Skeletal muscle cell (primary cell): ENCODE measurements at regions not wholly inside any gene's neighbourhood (a gene's known extent, or its start where the extent isn't known, plus 50 kb on each side); places are given as distances from the start of the nearest gene placed in this dataset.

Source experiments
- DNase-seq: peaks from one replicate; pipeline ENCODE4 v3.0.0-alpha.2; 2010; ENCODE audit warnings: low read depth
- H3K4me3 ChIP-seq: 2 replicates; pipeline ENCODE4 v1.5.1; 2011; ENCODE audit warnings: low read depth, mild to moderate bottlenecking, control low read depth, low read length, moderate library complexity

GRCh38 chr1:14080653-14081052 lies 380.7 kb downstream of the PRDM2 start:
- H3K4me3 ChIP-seq = no peak overlapping the region
- DNase-seq = no peak

GRCh38 chr1:14082331-14082730 lies 382.3 kb downstream of the PRDM2 start:
- no peak overlapping the region for H3K4me3 ChIP-seq
- no peak for DNase-seq

- DNase-seq = no peak
These were observed 383.3 kb downstream of the PRDM2 start for GRCh38 chr1:14083277-14083676.

GRCh38 chr1:14083706-14084105 lies 383.7 kb downstream of the PRDM2 start:
- no peak overlapping the region for H3K4me3 ChIP-seq
- DNase-seq = no peak

More at GRCh38 chr1:14083277-14083676, 383.3 kb downstream of the PRDM2 start:
- no peak overlapping the region for H3K4me3 ChIP-seq

- no peak overlapping the region for H3K4me3 ChIP-seq
- DNase-seq = no peak
These were observed 390.1 kb downstream of the PRDM2 start for GRCh38 chr1:14090062-14090461.

GRCh38 chr1:14090531-14090930 lies 390.5 kb downstream of the PRDM2 start:
- no peak for DNase-seq
- H3K4me3 ChIP-seq = no peak overlapping the region

GRCh38 chr1:14094611-14095400 lies 394.8 kb downstream of the PRDM2 start:
- H3K4me3 ChIP-seq = no peak overlapping the region
- DNase-seq = no peak

- no peak for DNase-seq
- no peak overlapping the region for H3K4me3 ChIP-seq
These were observed 398.4 kb downstream of the PRDM2 start for GRCh38 chr1:14098294-14098913.

- DNase-seq = no peak
- H3K4me3 ChIP-seq = no peak overlapping the region
These were observed 400.5 kb downstream of the PRDM2 start for GRCh38 chr1:14100444-14100843.

GRCh38 chr1:14100919-14101318 lies 400.9 kb downstream of the PRDM2 start:
- DNase-seq = no peak
- no peak overlapping the region for H3K4me3 ChIP-seq

- DNase-seq = no peak
- H3K4me3 ChIP-seq = no peak overlapping the region
These were observed 402.2 kb downstream of the PRDM2 start for GRCh38 chr1:14102180-14102579.

- H3K4me3 ChIP-seq = no peak overlapping the region
These were observed 404.0 kb downstream of the PRDM2 start for GRCh38 chr1:14103878-14104430.

GRCh38 chr1:14106126-14106525 lies 406.1 kb downstream of the PRDM2 start:
- no peak for DNase-seq
- no peak overlapping the region for H3K4me3 ChIP-seq

More at GRCh38 chr1:14103878-14104430, 404.0 kb downstream of the PRDM2 start:
- no peak for DNase-seq

- H3K4me3 ChIP-seq = no peak overlapping the region
- DNase-seq = no peak
These were observed 406.8 kb downstream of the PRDM2 start for GRCh38 chr1:14106679-14107313.

GRCh38 chr1:14108356-14109275 lies 408.6 kb downstream of the PRDM2 start:
- no peak overlapping the region for H3K4me3 ChIP-seq
- no peak for DNase-seq

GRCh38 chr1:14109276-14109635 lies 409.3 kb downstream of the PRDM2 start:
- DNase-seq = no peak
- H3K4me3 ChIP-seq = no peak overlapping the region

GRCh38 chr1:14110040-14110439 lies 410.1 kb downstream of the PRDM2 start:
- no peak overlapping the region for H3K4me3 ChIP-seq
- DNase-seq = no peak

GRCh38 chr1:14111121-14111520 lies 411.1 kb downstream of the PRDM2 start:
- no peak overlapping the region for H3K4me3 ChIP-seq
- no peak for DNase-seq

GRCh38 chr1:14112613-14113012 lies 412.6 kb downstream of the PRDM2 start:
- DNase-seq = no peak

More at GRCh38 chr1:14112613-14113012, 412.6 kb downstream of the PRDM2 start:
- no peak overlapping the region for H3K4me3 ChIP-seq
